Colon (tissue), 2 donors: ENCODE measurements at regions not wholly inside any gene's neighbourhood (a gene's known extent, or its start where the extent isn't known, plus 50 kb on each side); places are given as distances from the start of the nearest gene placed in this dataset.

ENCODE experiments used
- FAIRE-seq: peaks from 2 replicates; lab custom pipeline; 2012; peaks lifted over from hg19 to GRCh38; lab: Jason Lieb, UNC
- donor health status: control.
- donor health status: control.

DNA sequence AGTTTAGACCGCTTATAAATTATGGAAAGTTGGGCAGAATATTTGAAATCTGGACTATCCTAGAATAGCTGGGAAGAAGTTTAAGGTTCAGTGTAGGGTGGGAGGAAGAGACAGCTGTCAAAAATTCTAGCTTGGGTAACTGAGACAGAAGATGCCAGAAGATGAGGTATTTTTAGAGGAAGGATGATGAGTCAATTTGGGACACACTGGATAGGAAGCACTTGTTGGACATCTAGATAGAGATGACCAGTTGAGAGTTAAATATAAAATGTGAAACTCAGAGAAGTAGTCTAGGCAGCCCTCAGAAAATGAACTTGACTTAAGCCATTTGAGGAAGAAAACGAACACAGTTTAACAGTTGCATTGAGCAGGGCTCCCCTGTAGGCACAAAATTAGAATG lies 137.9 kb upstream of the MAP9 start:
- FAIRE-seq: no peak

DNA sequence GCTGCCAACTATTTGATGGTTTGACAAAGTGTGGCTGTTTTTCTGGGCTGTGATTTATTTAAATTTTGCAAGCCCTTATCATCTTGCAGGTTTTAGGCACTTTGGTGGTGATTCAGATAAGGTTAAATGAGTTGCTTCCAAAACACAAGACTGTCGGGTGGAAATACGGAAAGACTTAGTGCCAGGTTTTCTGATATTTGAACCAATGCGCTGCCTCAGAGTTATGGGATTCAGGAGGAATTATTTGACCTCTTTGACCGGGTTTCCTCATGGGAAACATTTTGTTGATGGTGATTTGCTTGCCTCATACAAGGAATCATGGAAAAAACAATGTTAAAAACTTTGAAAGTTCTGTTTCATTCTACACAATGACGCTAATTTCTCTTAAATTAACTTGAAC lies 136.1 kb upstream of the MAP9 start:
- no peak for FAIRE-seq

DNA sequence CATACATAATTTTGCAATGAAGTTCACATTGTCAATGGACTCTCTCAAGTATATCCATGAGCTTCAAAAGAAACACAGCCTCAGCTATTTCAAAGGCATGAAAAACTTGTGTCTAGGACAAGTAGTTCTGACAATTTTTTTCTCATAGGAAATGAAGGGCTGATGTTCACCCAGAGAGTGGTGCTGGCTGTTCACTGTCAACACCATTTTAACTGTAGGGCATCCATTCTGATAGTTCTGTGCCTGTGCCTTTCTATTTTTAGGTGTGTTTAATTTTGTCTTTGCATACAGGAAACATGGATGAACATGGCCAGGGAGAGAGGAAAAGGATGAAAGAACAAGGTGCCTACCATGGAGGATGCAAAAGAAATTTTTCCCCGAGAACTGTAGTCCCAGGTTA lies 135.3 kb upstream of the MAP9 start:
- FAIRE-seq: no peak

DNA sequence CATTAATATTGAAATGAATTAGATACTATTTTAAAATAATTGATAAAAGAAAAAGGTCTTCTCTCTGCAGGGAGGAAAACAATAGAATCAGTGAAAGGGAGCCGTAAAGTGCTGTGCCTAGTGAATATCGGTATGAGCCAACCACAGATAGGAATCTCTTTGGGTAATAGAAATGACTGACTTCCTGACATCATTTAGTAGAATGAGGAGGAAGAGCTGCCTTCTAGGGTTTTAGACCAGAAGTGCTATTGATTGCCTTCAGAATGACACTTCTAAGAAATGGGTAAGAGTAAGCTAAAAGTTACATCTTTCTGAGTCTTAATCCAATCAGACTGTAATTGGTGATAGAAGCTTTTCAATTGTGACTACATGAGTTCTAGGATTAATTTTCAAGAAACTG lies 134.0 kb upstream of the MAP9 start:
- FAIRE-seq: no peak

DNA sequence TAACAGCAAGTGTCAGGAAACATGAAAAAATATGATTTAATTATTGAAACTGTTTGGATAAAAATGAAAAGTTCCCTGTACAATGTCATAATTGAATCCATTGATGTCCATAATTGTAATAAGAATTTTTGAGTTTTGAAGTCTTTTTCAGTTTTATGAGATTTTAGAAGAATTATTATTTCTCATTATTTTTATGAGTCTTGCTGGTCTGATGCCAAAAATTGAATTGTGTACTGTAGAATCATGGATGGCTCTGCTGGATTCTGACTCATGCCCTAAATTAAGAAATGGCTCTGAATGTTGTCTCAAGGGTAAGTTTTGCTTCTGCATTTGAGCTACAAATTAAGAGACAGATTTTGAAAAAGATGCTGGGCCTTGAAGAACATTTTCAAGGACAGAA lies 132.8 kb upstream of the MAP9 start:
- no peak for FAIRE-seq

DNA sequence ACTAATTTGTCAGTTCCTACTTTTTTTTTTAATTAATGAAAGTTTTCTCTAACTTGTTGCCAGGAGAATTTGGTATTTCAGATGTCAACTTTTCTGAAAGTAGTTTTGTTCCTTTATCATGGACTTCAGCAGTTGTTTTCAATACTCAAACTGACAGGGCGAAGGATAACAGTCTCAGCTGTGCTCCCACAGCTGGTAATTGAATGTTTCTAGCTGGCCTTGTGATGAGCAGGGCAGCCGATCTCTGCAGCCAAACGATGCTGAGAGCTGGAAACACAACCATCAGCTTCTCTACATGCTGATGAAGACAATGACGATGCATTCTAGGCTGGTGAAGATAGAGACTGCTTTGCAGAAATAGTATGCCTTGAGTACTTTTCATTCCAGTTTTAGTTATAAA lies 130.0 kb upstream of the MAP9 start:
- no peak for FAIRE-seq

DNA sequence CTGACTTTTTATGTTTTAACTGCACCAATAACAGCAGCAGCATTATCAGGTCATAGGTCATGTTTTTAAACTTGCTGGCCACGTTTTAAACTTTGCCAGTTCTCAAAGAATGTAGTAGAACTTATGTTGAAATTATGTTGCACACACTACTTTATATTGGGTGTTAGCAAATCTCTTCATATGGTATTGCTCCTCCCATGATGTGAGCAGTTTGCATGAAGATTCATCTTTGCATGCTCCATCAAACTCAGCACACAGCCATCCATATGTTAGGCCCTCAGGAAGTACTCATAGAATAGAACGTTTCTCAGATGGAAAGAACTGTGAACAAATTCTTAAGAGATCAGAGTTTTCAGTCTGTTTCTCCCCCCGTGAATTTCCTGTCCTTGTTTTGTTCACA lies 128.6 kb upstream of the MAP9 start:
- FAIRE-seq: no peak

DNA sequence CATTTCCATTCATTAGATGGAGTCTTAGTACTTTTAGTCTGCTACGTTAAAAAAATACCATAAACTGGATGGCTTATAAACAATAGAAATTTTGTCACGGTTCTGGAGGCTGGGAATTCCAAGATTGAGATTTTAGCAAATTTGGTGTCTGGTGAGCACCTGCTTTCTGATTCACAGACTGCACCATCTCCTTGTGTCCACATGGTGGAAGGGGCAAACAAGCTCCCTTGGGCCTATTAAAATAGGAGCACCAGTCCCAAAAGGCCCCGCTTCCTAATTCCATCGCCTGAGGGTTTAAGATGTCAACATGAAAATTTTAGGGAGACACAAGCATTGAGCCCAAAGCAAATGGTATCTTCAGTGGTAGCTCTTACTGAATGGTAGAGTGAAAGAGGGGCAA lies 120.5 kb upstream of the MAP9 start:
- no peak for FAIRE-seq

DNA sequence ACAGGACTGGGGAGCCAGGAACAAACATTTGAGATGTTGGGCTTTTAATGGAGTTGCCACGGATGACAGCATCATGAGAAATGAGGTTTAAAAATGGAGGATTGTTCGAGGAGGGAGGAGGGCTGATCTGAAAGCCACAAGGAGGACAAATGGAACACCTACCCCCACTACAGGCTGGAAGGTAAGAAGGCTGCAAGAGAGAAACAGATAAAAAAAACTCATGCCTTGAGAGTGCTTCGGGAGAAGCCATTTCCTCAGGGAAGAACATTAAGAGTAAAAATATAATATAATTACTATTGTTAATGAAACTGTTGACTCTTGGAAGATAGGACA lies 119.5 kb upstream of the MAP9 start:
- no peak for FAIRE-seq

DNA sequence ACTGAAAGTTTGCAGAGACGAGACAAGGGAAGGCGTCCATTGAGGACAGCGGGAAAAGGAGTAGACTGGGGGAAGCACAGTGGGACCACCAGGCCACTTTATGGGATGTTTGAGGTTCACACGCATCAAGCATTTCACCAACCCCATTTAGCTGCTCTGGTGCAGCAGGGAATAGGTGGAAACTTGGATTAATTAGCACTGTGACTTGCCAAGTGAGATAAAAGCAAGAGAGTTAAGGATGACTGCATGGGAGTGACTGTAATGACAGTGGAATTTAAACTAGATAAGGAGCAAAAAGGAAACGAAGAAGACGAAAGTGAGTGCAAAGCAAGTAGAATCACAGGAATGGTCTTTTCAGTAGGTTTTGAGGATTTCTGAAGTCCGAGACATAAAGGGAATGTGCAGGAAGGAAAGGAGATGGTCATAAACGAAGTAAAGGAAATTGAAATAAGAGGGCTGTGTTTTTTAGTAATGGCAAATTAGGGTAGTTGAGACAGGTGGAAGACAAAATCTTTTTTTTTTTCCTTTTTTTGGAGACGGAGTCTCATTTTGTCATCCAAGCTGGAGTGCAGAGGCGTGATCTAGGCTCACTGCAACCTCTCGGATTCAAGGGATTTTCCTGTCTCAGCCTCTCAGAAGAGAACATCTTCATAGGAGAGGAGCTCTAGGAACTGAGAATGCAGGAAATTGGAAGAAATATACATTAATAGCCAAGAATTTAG lies 119.0 kb upstream of the MAP9 start:
- no peak for FAIRE-seq

DNA sequence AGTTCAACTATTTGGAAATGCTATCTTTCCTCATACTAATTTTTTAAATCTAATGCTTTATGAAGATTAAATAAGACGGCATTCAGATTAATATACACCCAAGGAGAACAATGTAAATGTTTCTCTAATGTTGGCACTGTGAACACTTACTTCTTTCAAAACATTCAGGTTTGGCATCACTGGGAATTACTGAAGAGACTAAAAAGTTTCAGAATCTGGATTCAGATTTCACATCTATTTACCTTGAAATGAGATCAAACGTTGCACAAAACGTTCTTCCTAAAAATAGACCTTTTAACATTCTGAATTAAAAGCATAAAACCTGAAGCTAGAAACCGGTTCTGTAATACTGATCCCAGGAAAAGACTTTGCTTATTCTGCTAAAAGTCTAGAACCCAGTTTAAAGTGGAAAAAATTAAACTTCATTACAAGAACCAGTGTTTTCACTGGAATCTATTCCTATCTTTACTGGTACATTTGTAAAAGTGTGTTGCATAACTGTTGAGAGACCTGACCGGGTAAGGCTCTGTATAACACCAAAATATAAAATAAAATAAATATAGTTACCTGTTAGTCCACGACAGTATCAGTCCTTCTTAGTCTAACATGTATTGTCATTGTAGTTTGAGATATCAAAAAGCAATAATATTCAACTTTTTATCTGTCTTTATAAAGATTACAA lies 117.4 kb upstream of the MAP9 start:
- no peak for FAIRE-seq

DNA sequence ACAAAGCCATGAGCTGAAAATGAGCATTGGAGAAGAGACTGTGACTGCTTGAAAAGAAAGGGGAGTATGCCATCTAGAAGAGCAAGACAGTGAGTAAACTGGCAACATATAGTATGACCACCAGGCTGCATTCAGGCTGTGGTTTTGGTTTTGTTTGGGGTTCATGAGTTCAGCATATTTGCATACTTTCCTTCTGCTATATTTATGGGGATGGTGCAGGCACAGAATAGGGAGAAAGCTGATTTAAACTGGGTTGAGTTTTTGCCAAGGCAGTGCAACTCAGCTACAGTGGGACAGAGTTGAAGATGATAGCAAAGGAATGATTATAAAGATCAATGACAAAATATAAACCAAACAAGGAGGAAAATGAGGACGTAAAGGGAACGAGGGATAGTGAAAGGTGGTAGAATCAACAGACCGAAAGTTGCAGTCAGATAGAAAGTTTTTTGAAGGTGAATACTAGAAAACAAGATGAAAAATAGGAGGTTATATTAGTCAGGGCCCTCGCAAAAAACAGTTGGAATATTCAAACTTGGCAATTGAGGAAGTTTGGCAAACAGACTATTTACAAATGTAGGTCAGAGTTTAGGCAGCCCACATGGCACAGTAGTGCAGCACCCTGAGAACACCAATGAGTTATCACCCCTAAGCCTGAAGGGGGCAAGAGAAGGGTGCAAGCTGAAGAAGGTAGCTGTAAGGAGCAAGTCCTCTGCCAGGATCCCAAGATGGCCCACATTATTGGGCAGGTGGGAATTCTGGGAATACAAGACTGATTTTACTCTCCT lies 114.8 kb upstream of the MAP9 start:
- FAIRE-seq: no peak

DNA sequence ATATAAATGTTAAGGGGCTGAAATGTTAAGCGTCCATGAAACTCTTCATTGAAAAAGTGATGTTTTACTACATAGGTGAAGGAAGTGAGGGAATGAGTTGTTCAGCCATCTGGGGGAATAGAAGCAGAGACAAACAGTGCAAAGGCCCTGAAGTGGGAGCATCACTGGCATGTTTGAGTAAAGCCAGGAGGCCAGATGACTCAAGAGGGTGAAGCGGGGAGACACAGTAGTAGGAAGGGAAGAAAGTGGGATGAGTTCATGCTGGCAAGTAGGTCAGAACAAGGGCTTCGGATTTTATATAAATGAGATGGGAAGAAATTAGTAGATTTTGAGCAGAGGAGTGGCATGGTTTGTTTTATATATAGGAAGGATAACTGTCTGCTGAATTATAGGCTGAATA lies 112.5 kb upstream of the MAP9 start:
- no peak for FAIRE-seq

DNA sequence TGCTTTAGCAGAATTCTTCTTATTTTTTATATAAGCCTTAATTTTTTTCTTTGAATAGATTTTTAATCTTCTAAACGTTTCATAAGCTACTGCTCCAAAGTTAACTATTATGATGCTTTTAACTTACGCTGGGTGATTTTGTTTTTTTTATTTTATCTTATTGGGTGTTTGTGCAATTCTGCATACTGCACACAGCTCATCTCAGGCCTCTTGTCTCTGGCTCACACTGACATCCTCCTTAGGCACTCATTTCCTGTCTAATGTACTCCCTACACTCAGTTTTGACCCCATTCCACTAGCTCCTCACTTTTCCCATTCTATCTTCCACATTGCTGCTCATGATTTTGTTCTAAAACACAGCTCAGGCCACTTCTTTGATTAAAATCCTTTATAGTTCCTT lies 111.9 kb upstream of the MAP9 start:
- no peak for FAIRE-seq

DNA sequence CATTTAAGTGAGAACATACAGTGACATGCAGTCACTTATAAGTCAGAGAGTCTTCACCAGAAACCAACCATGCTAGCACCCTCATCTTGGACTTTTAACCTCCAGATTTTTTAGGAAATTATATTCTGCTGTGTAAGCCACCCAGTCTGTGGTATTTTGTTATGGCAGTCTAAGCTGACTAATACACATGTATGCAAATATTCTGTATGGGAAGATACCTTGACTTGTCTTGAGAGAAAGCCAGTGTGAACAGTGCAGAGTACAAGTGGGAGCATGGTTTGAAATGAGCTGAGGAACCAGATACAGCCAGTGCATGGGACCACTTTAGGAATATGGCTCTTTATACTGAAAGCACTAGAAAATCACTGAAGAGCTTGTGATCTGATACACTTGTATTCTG lies 110.4 kb upstream of the MAP9 start:
- FAIRE-seq: no peak

DNA sequence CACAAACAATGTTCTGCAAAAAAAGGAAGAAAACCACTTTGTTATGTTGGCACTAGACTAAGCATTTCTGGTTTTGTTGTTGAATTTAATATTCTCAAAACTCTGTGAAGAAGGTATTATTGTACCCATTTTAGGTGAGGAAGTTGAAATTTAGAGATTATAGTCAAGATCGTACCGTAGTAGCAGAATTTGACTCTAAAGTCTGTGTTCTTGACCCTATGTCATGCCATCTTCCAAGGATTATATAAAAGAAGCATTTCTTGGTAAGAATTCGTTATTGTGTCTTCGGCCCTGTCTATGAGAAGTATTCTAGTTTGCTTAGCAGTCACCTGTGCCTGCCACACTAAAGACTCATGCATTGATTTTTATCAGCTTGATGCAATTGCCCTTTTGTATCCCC lies 104.4 kb upstream of the MAP9 start:
- no peak for FAIRE-seq

DNA sequence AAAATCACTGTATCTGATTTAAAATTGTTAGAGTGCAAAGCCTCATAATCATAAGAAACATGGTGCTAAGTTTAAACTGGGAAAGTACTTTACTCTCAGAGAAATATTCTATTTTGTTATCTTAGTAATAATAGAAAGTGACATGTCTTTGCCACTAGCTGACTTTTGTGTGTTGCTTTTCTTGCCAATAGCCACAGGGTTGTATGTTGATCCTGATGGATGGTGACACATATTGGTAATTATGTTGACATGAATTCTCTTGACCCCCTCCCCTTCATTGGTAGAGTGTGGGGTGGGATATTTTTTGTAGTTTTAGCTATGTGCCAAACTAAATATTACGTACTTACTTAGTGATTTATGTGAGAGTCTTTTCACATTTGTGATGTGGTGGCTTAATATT lies 103.1 kb upstream of the MAP9 start:
- no peak for FAIRE-seq

DNA sequence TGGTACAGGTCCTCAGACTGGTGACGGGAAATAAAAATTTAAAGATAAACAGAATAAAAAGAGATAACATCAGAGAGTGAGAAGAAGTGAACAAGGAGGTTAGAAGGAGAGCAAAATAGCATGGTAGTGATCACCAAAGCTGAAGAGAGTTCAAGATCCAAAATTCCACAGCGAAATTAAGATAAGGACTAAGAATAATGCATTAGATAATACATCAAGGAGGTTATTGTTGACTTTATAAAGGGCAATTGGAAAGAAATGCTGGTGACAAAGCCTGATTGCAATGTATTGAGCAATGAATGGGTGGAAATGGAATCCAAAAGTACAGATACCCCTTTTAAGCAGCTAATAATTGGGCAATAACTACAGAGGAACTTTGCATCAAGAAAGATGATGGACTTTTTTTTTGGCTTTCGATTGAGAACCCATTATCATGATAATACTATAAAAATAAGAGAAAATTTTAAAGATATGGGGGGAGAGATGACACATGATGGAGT lies 101.6 kb upstream of the MAP9 start:
- no peak for FAIRE-seq

DNA sequence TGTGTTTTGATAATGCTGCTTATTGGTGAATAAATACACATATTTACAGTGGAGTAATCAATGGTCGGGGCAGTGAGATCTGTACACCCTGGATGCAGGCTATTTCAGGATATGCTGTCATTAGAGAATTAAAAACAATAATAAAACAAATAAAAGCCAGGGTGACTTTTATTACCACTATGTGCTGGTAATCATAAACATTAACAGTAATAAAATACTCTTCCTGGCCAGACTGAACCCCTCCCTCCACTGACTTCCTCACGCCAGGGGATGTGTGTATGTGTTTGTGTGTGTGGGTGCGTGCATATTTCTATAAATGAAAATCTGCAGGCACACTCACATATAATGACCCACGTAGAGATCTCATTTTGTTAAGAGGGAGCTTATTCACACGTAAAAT lies 98.0 kb upstream of the MAP9 start:
- FAIRE-seq: no peak

DNA sequence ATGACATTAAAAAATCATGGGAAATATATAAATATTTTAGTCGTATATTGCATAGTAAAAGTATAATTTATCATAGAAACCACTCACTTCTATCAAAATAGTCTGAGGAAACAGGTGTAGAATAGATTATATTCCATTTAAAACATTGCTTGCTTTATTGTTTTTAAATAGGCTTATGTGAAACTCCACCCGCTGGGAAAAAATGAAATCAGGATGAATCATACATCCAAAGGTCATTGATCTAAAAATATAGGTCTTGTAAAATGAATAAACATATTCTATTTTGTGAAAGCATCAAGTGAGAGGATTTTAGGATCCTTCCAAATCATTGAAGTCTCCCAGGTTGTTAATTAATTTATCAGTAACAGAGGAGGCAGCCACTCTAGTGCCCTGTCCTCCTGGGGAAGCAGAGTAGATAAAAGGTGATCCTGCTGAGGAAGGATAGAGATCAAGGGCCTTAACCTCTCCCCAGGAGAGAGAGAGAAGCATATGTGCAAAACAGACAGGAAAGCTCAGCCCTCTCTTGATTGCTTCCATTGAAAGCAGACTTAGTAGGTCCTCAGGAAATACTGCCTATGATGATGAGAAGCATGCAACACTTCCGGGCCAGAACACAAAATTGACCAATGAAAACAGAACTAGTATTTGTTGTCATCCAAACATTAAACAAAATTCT lies 96.8 kb upstream of the MAP9 start:
- peak; percentile 5 for FAIRE-seq

DNA sequence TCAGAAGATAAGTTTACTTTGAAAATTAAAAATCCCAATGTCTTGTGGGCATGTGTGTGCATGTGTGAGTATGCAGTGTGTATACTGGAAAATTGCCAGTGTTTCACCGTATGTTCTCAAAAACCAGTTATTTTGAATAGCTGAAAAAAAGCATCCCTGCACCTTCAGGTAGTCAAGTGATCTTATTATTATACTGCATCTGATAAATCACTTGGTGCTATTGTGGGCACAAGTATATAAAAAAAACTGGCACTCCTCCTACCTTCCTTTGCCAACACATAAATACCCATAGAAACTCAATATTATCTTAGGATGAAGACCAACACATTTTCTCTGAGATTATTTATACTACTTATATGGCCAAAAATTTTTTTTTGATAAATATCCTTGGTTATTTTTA lies 91.5 kb upstream of the MAP9 start:
- FAIRE-seq: no peak

DNA sequence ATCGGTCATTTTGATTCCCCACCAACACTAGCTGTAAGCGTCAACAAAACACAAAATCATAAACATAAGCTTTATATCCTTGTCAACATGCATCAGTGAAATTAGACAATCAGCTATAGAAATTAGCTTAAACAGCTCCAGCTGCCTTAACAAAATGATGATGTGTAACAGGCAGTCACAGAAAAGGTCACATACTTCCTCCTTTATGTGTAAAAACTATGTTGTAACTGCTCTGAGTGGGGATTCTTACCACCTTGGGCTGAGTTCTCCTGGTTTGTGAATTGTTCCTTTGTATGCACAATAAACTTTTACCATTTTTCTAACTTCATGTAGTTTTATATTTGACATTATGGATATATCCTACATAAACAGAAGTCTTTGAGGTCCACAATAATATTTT lies 73.9 kb upstream of the MAP9 start:
- FAIRE-seq: no peak

DNA sequence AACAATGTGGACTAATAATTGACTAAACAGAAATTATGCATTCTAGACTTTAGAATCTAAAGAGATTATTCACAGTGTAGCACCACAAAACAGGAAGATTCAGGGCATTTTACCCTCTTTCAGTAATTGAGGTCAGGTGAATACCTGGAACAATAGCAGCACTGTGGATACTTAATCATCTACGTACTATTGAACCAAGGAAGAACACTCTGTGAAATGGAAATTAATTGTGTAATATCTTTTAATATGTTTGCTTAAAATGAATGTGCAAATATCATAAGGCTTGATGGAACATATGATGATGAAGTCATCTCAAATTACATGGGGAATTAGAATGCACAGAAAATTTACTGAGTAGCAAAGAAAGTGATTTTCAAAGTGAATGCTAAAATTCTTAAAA lies 68.5 kb upstream of the MAP9 start:
- no peak for FAIRE-seq
